Suprapubic skin (tissue), 4 donors: ENCODE measurements at regions not wholly inside any gene's neighbourhood (a gene's known extent, or its start where the extent isn't known, plus 50 kb on each side); places are given as distances from the start of the nearest gene placed in this dataset.

Experiments
- DNase-seq, 2 donors: peaks; one replicate each; pipeline ENCODE4 v3.0.0-alpha.2; 2019; ENCODE audit warnings: low spot score in 2 of 2
- H3K27ac ChIP-seq: fragments of 200-600 bp; sonication (generic); one replicate; pipeline ENCODE4 v1.5.1; 2019
- H3K27me3 ChIP-seq: fragments of 200-600 bp; sonication (generic); one replicate; pipeline ENCODE4 v1.5.1; 2019
- H3K36me3 ChIP-seq: fragments of 200-600 bp; sonication (generic); one replicate; pipeline ENCODE4 v1.5.1; 2019
- H3K4me1 ChIP-seq: fragments of 200-600 bp; sonication (generic); one replicate; pipeline ENCODE4 v1.5.1; 2019
- H3K4me3 ChIP-seq: fragments of 200-600 bp; sonication (generic); one replicate; pipeline ENCODE4 v1.5.1; 2019; ENCODE audit warnings: mild to moderate bottlenecking
- H3K9me3 ChIP-seq: fragments of 200-600 bp; sonication (generic); one replicate; pipeline ENCODE4 v1.5.1; 2019
- CTCF ChIP-seq, 2 donors: fragments of 200-600 bp in 1 of 2; fragments of 450-650 bp in 1 of 2; sonication (generic) in 1 of 2; IDR thresholded peaks; one replicate each; pipeline ENCODE4 v1.5.1; 2016 to 2019; ENCODE audit warnings: antibody characterized with exemption in 2 of 2, mild to moderate bottlenecking in 1 of 2, moderate library complexity in 1 of 2
- EP300 ChIP-seq: sonication (generic); formaldehyde crosslinking; IDR thresholded peaks from one replicate; pipeline ENCODE4 v1.6.1; 2017; ENCODE audit warnings: antibody characterized with exemption
- POLR2A ChIP-seq, 2 donors: fragments of 450-650 bp; IDR thresholded peaks; one replicate each; pipeline ENCODE4 v1.6.1; 2017; ENCODE audit warnings: antibody characterized with exemption in 2 of 2, mild to moderate bottlenecking in 2 of 2, moderate library complexity in 2 of 2
- POLR2AphosphoS5 ChIP-seq, 3 donors: sonication (generic); formaldehyde crosslinking; IDR thresholded peaks; one replicate each; pipeline ENCODE4 v1.6.1; 2017; ENCODE audit warnings: antibody characterized with exemption in 3 of 3
- WGBS: methylation state at CpG from one replicate; pipeline ENCODE4 v1.1.5; 2018; 5-methylcytosine and 5-hydroxymethylcytosine counted together

- no peak for DNase-seq
- WGBS, result 39% methylated on average over 3 of the region's 3 CpGs
- no peaks in the 10 kb centered on the region for H3K27me3 ChIP-seq
- no peak overlapping the region for H3K4me3 ChIP-seq
- H3K27ac ChIP-seq, result no peak overlapping the region
- TF ChIP-seq CTCF (IDR thresholded peaks at IDR 0.05) (no peak), EP300 (no peak), POLR2AphosphoS5 (IDR thresholded peaks at IDR 0.05) (no peak), POLR2A (IDR thresholded peaks at IDR 0.05) (no peak)
- H3K9me3 ChIP-seq, result no peaks in the 10 kb centered on the region
- H3K36me3 ChIP-seq, result no peaks in the 10 kb centered on the region
- H3K4me1 ChIP-seq, result no peaks in the 10 kb centered on the region
Measured at GRCh38 chrX:20913760-20914159, 460.5 kb upstream of the CNKSR2 start.

- TF ChIP-seq POLR2AphosphoS5 (IDR thresholded peaks at IDR 0.05), result no peak
- no peak for DNase-seq
- H3K36me3 ChIP-seq, result no peaks in the 10 kb centered on the region
- no peaks in the 10 kb centered on the region for H3K4me1 ChIP-seq
- H3K9me3 ChIP-seq, result no peaks in the 10 kb centered on the region
- H3K27ac ChIP-seq, result no peak overlapping the region
- H3K27me3 ChIP-seq, result no peaks in the 10 kb centered on the region
- no peak overlapping the region for H3K4me3 ChIP-seq
Measured at GRCh38 chrX:20906571-20906970, 467.6 kb upstream of the CNKSR2 start.

GRCh38 chrX:20884565-20884964 lies 489.7 kb upstream of the CNKSR2 start:
- no peak for DNase-seq
- H3K27me3 ChIP-seq, result no peaks in the 10 kb centered on the region
- 63% methylated on average over 1 of the region's 3 CpGs for WGBS
- H3K36me3 ChIP-seq, result no peaks in the 10 kb centered on the region
- H3K9me3 ChIP-seq, result no peaks in the 10 kb centered on the region
- H3K4me1 ChIP-seq, result no peaks in the 10 kb centered on the region
- TF ChIP-seq CTCF (IDR thresholded peaks at IDR 0.05) (no peak), POLR2AphosphoS5 (IDR thresholded peaks at IDR 0.05) (no peak), POLR2A (IDR thresholded peaks at IDR 0.05) (no peak), EP300 (no peak)
- no peak overlapping the region for H3K4me3 ChIP-seq
- H3K27ac ChIP-seq, result no peak overlapping the region

- DNase-seq, result no peak
- Histone ChIP-seq H3K9me3 (no peaks in the 10 kb centered on the region), H3K27ac (no peak overlapping the region), H3K4me3 (no peak overlapping the region), H3K27me3 (no peaks in the 10 kb centered on the region), H3K4me1 (no peaks in the 10 kb centered on the region), H3K36me3 (no peaks in the 10 kb centered on the region)
- no peak for TF ChIP-seq CTCF (IDR thresholded peaks at IDR 0.05)
- no peak for TF ChIP-seq POLR2A (IDR thresholded peaks at IDR 0.05)
- no peak for TF ChIP-seq POLR2AphosphoS5 (IDR thresholded peaks at IDR 0.05)
- no peak for TF ChIP-seq EP300
Measured at GRCh38 chrX:20863649-20864048, 510.6 kb upstream of the CNKSR2 start.

GRCh38 chrX:20861113-20861512 lies 513.1 kb upstream of the CNKSR2 start:
- WGBS, result 92% methylated on average over 3 of the region's 3 CpGs
- Histone ChIP-seq H3K36me3 (no peaks in the 10 kb centered on the region), H3K9me3 (no peaks in the 10 kb centered on the region), H3K4me1 (no peaks in the 10 kb centered on the region), H3K27ac (no peak overlapping the region), H3K4me3 (no peak overlapping the region), H3K27me3 (no peaks in the 10 kb centered on the region)
- TF ChIP-seq EP300, result no peak
- no peak for TF ChIP-seq POLR2A (IDR thresholded peaks at IDR 0.05)
- no peak for TF ChIP-seq POLR2AphosphoS5 (IDR thresholded peaks at IDR 0.05)
- TF ChIP-seq CTCF (IDR thresholded peaks at IDR 0.05), result no peak
- DNase-seq, result no peak

- no peak for DNase-seq
- no peak for TF ChIP-seq POLR2AphosphoS5 (IDR thresholded peaks at IDR 0.05)
- no peak for TF ChIP-seq EP300
- no peak for TF ChIP-seq POLR2A (IDR thresholded peaks at IDR 0.05)
- TF ChIP-seq CTCF (IDR thresholded peaks at IDR 0.05), result no peak
- no peak overlapping the region for H3K27ac ChIP-seq
Measured at GRCh38 chrX:20857746-20858145, 516.5 kb upstream of the CNKSR2 start.

More at GRCh38 chrX:20857746-20858145, 516.5 kb upstream of the CNKSR2 start:
- Histone ChIP-seq H3K9me3 (no peaks in the 10 kb centered on the region), H3K4me1 (no peaks in the 10 kb centered on the region), H3K27me3 (no peaks in the 10 kb centered on the region), H3K36me3 (no peaks in the 10 kb centered on the region), H3K4me3 (no peak overlapping the region)
- WGBS, result 42% methylated on average over 3 of the region's 3 CpGs
